Stimulated activated CD4-positive, alpha-beta T cell treated with anti-CD3 and anti-CD28 coated beads, TNF-alpha, amount 100 ng/mL, for 48 hours (primary cell): ENCODE measurements at regions not wholly inside any gene's neighbourhood (a gene's known extent, or its start where the extent isn't known, plus 50 kb on each side); places are given as distances from the start of the nearest gene placed in this dataset.

Experiments used
- DNase-seq, 3 donors: peaks; one replicate each; pipeline ENCODE4 v3.0.0-alpha.2; 2020; ENCODE audit warnings: low read depth in 3 of 3

DNA sequence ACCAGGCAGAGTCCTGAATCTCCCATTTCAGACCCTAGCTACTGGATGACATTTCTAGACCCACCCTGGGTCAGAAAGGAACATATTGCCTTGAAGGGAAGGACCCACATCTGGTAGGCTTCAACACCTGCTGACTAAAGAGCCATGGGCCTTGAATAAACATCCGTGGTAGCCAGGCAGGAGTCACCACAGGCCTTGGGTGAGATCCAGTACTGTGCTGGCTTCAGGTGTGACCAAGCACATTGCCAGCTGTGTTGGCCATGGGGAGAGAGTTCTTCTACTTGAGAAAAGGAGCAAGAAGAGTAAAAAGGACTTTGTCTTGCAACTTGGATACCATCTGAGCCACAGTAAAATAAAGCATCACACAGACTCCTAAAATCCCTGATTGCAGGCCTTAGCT lies 332.6 kb downstream of the SLC16A7 start:
- DNase-seq = no peak

GRCh38 chr12:59929110-59929509 lies 333.3 kb downstream of the SLC16A7 start:
- DNase-seq = no peak

DNA sequence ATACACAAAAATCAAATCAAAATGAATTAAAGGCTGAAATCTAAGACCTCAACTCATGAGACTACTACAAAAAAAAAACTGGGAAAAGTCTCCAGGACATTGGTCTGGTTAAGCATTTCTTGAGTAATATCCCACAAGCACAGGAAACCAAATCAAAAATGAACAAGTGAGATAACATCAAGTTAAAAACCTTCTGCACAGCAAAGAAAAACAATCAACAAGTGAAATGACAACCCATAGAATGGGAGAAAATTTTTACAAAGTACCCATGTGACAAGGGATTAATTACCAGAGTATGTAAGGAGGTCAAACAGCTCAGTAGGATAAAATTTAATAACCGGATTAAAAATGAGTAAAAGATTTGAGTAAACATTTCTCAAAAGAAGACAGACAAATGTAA lies 338.7 kb downstream of the SLC16A7 start:
- no peak for DNase-seq

- DNase-seq = no peak
Measured at GRCh38 chr12:59936534-59936933, 340.7 kb downstream of the SLC16A7 start.

- no peak for DNase-seq
Measured at GRCh38 chr12:59937148-59937547, 341.3 kb downstream of the SLC16A7 start.

DNA sequence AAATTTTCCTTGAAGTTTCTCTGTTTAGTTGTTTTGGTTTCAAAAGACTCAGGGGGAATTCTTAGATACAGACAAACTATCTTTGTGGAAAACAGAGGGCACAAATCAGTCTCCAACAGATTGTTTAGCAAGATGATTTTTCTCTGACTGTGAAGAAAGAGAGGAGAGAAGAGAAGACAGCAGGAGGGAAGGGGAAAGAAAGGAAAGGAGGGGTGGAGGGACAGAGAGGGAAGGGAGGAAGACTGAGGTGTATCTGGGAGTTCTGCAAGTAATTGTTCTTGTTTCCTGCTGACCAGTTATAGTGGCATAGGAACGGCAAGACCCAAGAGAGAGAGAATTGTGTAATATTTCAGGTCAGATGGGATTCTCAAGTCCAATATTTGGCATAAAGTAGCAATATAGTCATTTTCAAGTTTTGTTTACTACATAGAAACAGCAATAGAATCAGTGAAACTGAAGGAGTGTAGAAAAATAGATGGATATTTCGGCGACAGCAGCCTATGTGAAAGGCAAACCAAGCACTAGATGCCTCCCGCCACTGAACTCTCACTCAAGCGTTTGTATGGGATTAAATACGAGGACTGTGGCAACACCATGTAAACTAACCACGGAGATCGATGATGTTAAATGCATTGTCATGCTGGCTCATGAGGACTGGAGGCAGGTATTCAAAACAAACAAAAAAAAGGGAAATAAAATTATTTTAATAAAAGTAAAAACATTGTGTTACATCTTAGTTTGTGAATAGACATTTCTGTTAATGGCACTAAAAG lies 342.5 kb downstream of the SLC16A7 start:
- DNase-seq = no peak

DNA sequence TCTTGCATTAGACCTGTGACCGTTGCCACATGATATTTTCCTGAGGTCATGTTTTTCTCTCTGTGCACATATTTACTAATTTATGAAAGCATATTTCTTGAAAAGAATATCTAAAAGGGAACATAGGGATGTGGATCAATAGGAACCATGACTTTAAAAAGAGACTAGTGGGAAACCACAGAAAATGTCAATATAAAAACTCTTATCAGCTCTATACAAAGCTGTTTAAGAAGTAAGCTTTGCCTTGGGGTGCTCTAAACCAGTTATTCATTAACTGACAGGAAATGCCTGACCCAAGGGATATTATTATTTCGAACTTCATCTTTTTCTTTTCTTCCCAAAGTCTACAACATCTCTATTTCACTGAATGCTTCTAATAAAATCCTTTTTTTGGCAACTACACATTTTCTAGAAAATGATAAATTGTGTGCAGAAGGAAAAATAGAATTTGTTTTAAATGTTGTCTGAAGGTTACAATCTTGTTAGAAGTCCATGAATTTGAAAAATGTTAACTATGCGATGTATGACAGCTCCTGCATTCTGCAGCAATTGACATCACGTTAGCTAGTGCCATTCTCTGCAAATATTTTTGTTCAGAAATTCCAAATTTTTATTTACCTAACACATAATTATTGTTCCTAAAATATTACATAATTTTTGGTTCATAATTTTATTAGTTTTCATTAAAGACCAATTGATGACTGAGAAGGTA lies 345.0 kb downstream of the SLC16A7 start:
- no peak for DNase-seq

DNA sequence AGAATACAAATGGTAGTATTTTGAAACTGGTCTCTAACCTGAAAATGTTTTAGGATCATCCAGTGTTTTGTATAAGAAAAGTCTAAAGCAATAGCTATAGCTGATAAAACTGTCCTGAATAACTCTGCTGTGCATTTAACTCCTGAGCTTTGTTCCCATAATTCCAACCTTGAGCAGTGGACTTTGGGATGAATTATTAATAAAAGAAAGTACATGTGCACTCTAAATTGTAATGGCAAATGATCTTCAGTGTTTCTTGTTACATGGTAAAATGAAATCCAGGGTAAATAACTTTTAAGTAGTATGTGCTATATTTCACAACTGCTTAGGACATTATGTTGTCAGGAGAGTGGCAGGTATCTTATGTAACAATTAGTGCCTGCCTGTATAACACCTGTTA lies 345.6 kb downstream of the SLC16A7 start:
- DNase-seq = no peak

DNA sequence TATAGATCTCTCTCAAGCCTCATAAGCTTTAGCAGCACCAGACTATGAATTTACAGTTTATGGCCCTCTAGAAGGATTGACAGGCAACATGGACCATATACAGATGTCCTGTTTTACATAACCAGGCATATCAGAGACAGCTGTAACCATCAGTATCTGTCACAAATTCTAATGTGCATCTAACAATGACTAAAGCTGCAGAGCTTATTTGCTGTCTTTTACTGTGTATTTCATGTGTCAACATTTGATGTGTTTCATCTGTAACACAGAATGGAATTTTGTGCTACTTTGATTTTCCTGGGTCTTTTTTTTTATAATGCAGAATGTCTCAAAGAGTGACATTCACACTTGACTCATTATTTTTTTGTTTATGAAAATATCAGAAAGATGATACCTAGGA lies 348.3 kb downstream of the SLC16A7 start:
- no peak for DNase-seq

- no peak for DNase-seq
Measured at GRCh38 chr12:59946635-59947034, 350.8 kb downstream of the SLC16A7 start.

GRCh38 chr12:59963546-59963945 lies 367.7 kb downstream of the SLC16A7 start:
- no peak for DNase-seq

DNA sequence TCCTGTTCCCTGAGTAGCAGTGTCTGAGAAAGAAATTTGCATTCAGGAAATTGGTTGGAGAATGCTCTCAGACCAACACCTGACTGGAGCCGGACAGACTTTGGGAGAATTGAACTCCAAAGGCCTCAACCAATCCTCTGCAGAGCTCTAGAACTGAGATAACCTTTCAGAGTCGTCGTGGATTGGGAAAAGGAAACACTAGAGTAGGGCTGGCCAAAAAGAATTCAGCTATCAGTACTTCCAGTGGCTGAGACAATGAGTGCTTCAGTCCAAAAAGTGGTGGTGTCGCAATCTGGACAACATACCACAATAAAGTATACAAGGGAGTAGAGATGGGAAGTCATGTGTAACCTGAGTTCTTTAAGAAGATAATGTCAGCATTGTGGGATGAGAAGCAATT lies 377.1 kb downstream of the SLC16A7 start:
- DNase-seq = no peak

DNA sequence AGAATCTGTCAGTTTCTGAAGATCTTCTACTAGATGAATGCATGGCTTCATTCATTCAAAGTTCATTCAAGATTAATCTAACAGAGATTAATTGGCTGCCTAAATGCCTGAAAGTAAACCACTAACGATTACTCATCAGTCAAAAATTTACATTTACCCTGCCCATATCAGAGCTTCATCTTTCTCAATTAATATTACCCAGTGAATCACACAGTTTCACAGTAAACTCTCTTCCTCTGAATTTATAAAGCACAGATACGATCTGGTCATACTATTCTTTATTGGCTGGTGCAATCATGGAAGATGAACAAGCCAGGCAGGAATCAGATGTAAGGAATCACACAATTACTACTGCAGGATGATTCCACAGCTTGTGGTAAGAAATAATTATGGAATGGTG lies 377.7 kb downstream of the SLC16A7 start:
- no peak for DNase-seq

- DNase-seq = no peak
Measured at GRCh38 chr12:59977779-59978178, 381.9 kb downstream of the SLC16A7 start.

DNA sequence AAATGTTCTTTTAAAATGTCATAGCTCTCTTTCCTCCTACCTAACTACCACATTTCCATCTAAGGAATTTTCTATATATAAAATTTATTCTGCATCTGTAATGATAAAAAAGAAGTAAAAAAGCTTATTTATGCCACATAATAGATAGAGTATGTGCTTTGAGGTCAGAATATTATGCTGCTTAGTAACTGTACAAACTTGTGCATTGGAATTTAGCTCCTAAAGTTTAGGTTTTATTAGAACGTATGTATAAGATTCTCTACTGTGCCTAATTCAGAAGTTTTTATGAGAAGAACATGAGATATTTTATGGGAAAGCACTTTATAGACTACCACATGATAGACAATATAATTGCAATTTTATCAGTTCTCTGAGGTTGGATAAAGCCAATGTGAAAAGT lies 384.6 kb downstream of the SLC16A7 start:
- no peak for DNase-seq

DNA sequence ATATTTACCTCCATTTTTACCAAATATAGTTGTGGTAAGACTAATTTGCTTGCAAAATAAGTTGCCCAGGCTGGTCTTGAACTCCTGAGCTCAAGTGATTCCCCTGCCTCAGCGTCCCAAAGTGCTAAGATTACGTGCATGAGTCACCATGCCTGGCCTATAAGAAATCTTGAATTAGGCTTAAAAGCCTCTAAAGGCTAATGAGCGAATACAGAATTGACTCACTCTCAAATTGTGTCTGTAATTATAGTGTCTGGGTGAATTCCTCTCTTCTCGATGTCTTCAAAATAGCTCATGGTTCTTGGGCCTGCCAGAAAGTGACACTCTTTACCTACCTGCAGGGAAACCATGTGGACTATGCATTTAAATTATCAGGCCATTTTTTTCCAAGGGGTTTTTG lies 403.5 kb downstream of the SLC16A7 start:
- DNase-seq = no peak

GRCh38 chr12:60010486-60010885 lies 414.7 kb downstream of the SLC16A7 start:
- DNase-seq = no peak

DNA sequence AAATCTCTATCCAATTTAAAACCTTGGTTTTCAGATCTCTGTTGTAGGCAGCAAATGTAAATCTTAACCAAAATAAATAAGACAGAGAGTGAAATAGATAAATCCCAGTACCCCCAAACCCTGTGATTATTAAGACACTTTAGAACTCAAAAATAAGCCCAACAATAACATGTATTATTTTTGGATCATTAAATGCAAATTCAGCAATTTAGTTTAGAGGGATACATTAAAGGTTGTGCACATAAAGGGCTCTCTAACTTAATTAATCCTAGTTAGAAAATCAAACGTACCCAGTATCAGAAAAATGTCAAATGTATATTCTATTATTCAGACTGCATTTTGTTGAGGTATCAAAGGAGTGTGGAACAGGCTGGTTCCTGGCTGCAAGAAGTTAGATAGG lies 416.8 kb downstream of the SLC16A7 start:
- no peak for DNase-seq

- no peak for DNase-seq
Measured at GRCh38 chr12:60014436-60014835, 418.6 kb downstream of the SLC16A7 start.

DNA sequence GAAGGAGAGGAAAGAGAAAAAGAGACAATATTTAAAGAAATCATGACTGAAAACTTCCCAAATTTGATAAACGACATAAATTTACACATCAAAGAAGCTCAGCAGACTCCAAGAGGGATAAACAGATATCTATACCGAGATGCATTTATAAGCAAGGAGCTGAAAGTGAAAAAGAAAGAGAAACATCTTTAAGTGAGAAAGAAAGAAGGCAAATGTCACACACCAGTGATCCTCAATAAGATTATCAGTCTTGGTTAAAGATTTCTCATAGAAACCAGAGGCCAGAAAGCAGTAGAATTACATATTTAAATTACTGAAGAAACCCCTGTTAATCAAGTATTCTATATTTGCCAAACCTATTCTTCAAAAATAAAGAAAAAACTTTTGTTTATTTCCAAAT lies 424.2 kb downstream of the SLC16A7 start:
- no peak for DNase-seq

DNA sequence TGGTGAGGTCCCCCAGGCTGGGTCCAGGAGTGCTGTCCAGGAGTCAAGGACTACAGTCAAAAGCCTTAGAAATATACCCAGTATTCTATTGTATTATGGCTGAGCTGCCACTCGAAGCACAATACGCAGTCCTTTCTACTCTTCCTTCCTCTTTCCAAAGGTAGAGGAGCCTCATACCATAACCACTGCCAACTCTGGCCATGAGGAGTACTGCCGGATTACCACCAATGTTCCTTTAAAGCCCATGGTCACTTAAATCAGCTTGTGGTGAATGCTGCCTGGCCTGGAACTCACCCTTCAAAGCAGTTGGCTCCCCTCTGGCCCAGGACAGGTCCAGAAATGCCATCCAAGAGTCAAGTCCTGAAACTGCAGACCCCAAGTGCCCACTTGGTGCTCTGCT lies 425.4 kb downstream of the SLC16A7 start:
- DNase-seq = no peak

- no peak for DNase-seq
Measured at GRCh38 chr12:60027266-60027665, 431.4 kb downstream of the SLC16A7 start.

DNA sequence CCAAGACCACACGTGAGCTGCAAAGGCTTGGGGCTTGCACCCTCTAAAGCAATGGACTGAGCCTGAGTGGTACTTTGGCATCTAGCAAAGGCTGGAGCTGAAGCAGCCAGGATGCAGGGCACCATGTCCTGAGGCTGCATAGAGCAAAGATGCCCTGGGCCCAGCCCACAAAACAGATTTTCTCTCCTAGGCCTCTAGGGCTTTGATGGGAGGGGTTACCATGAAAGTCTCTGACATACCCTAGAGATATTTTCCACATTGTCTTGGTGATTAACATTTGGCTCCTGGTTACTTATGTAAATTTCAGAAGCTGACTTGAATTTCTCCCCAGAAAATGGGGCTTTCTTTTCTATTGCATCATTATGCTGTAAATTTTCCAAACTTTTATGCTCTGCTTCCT lies 438.3 kb downstream of the SLC16A7 start:
- no peak for DNase-seq

- DNase-seq = no peak
Measured at GRCh38 chr12:60035835-60036234, 440.0 kb downstream of the SLC16A7 start.
